ENCODE measurements at regions not wholly inside any gene's neighbourhood (a gene's known extent, or its start where the extent isn't known, plus 50 kb on each side); places are given as distances from the start of the nearest gene placed in this dataset.

GRCh38 chr11:23112987-23113886 is 253.0 kb upstream of the CCDC179 start:
- H3K4me1 ChIP-seq (ENCODE audit: insufficient read depth, low read length, poor library complexity, severe bottlenecking) = no peaks in the 10 kb centered on the region
- no peaks in the 10 kb centered on the region for H3K27me3 ChIP-seq (replicated peaks; ENCODE audit: insufficient read depth, low read depth, low read length, poor library complexity)
- BruUV-seq (replicated peaks) = no TSS peak
- POLR2A ChIA-PET (ENCODE audit: low non-redundant PET) = no interaction called here
- H3K27ac ChIP-seq (ENCODE audit: low read depth, low read length, poor library complexity, severe bottlenecking) = no peak overlapping the region
- no peaks in the 10 kb centered on the region for H3K9me3 ChIP-seq (ENCODE audit: low read depth, low read length, poor library complexity, severe bottlenecking)
- intact Hi-C loops (cut with micrococcal nuclease; ENCODE audit: unreplicated experiment) = loop anchor here (5.0 kb wide), 1 partner anchor 1279 kb away; no protein-coding TSS in a partner anchor
- peak; percentile 28 for DNase-seq (ENCODE audit: low spot score)
- CTCF ChIA-PET = no interaction called here
- H3K36me3 ChIP-seq (ENCODE audit: insufficient read depth, low read length, poor library complexity, severe bottlenecking) = no peaks in the 10 kb centered on the region
- H3K4me3 ChIP-seq (ENCODE audit: low read depth, low read length, poor library complexity, severe bottlenecking) = no peak overlapping the region
- no peak for TF ChIP-seq EZH2 (IDR thresholded peaks at IDR 0.05; ENCODE audit: borderline replicate concordance, low read depth, low read length, poor library complexity, severe bottlenecking)
- peak; percentile 58 for TF ChIP-seq CTCF (conservative IDR thresholded peaks at IDR 0.05; ENCODE audit: low read depth, low read length)

- Histone ChIP-seq H3K4me1 (ENCODE audit: insufficient read depth, low read length, poor library complexity, severe bottlenecking) (no peaks in the 10 kb centered on the region), H3K36me3 (ENCODE audit: insufficient read depth, low read length, poor library complexity, severe bottlenecking) (no peaks in the 10 kb centered on the region), H3K4me3 (ENCODE audit: low read depth, low read length, poor library complexity, severe bottlenecking) (no peak overlapping the region), H3K27ac (ENCODE audit: low read depth, low read length, poor library complexity, severe bottlenecking) (no peak overlapping the region), H3K9me3 (ENCODE audit: low read depth, low read length, poor library complexity, severe bottlenecking) (no peaks in the 10 kb centered on the region), H3K27me3 (replicated peaks; ENCODE audit: insufficient read depth, low read depth, low read length, poor library complexity) (no peaks in the 10 kb centered on the region)
- CTCF ChIA-PET = no interaction called here
- TF ChIP-seq EZH2 (IDR thresholded peaks at IDR 0.05; ENCODE audit: borderline replicate concordance, low read depth, low read length, poor library complexity, severe bottlenecking) = no peak
- TF ChIP-seq CTCF (conservative IDR thresholded peaks at IDR 0.05; ENCODE audit: low read depth, low read length) = 0 out of 2 replicates have a peak, but pooled peaks have one; percentile 0
- no TSS peak for BruUV-seq (replicated peaks)
- intact Hi-C loops (cut with micrococcal nuclease; ENCODE audit: unreplicated experiment) = loop anchor here (5.0 kb wide), 1 partner anchor 1278 kb away; no protein-coding TSS in a partner anchor
- no peak for DNase-seq (ENCODE audit: low spot score)
- POLR2A ChIA-PET (ENCODE audit: low non-redundant PET) = no interaction called here
These were observed 253.6 kb upstream of the CCDC179 start for GRCh38 chr11:23113887-23114216.

- POLR2A ChIA-PET (ENCODE audit: low non-redundant PET) = no interaction called here
- intact Hi-C loops (cut with micrococcal nuclease; ENCODE audit: unreplicated experiment) = no loop called here
- CTCF ChIA-PET = no interaction called here
- Histone ChIP-seq H3K4me3 (ENCODE audit: low read depth, low read length, poor library complexity, severe bottlenecking) (no peak overlapping the region), H3K36me3 (ENCODE audit: insufficient read depth, low read length, poor library complexity, severe bottlenecking) (no peaks in the 10 kb centered on the region), H3K4me1 (ENCODE audit: insufficient read depth, low read length, poor library complexity, severe bottlenecking) (no peaks in the 10 kb centered on the region), H3K27ac (ENCODE audit: low read depth, low read length, poor library complexity, severe bottlenecking) (no peak overlapping the region), H3K9me3 (ENCODE audit: low read depth, low read length, poor library complexity, severe bottlenecking) (no peaks in the 10 kb centered on the region), H3K27me3 (replicated peaks; ENCODE audit: insufficient read depth, low read depth, low read length, poor library complexity) (no peaks in the 10 kb centered on the region)
- TF ChIP-seq CTCF (conservative IDR thresholded peaks at IDR 0.05; ENCODE audit: low read depth, low read length) (no peak), EZH2 (IDR thresholded peaks at IDR 0.05; ENCODE audit: borderline replicate concordance, low read depth, low read length, poor library complexity, severe bottlenecking) (no peak)
- DNase-seq (ENCODE audit: low spot score) = no peak
- BruUV-seq (replicated peaks) = no TSS peak
These were observed 263.5 kb upstream of the CCDC179 start for GRCh38 chr11:23123753-23124152.
